H1 (cell line): ENCODE measurements at regions not wholly inside any gene's neighbourhood (a gene's known extent, or its start where the extent isn't known, plus 50 kb on each side); places are given as distances from the start of the nearest gene placed in this dataset.
"Not testable (repeated sequence)": the region's sequence is repeated elsewhere in the genome, so short reads cannot be mapped to it uniquely, and the experiment has no call there.

Source experiments
- CTCF ChIA-PET: fragments of 300-600 bp; sonication (Branson Sonifier 250); formaldehyde crosslinking; loops from one replicate; lab custom pipeline; 2021; ENCODE audit not compliant: partially characterized antibody; lab: Charles Lee
- POLR2A ChIA-PET: fragments of 300-600 bp; sonication (Branson Sonifier 250); formaldehyde crosslinking; loops from one replicate; lab custom pipeline; 2021; ENCODE audit warnings: inconsistent platforms; ENCODE audit not compliant: partially characterized antibody; lab: Charles Lee
- DNase-seq, 2 experiments: peaks; one replicate each; pipeline versions ENCODE4 v3.0.0 to v3.0.0-alpha.2; 2010 to 2022; ENCODE audit warnings: low spot score in 2 of 2, low read depth in 1 of 2, mixed read lengths in 1 of 2
- FAIRE-seq: peaks from 2 replicates; lab custom pipeline; 2011; peaks lifted over from hg19 to GRCh38; lab: Jason Lieb, UNC
- H2AFZ ChIP-seq: 2 replicates; pipeline ENCODE4 v1.8.1; 2012; ENCODE audit warnings: low read length, inconsistent platforms
- H2AK5ac ChIP-seq: 2 replicates; pipeline ENCODE4 v1.6.1; 2013; ENCODE audit warnings: low read depth, low read length
- H2BK120ac ChIP-seq: replicated peaks from 2 replicates; pipeline ENCODE3; 2013; ENCODE audit warnings: low read depth, low read length, inconsistent platforms
- H2BK12ac ChIP-seq: 2 replicates; pipeline ENCODE4 v1.6.1; 2013; ENCODE audit warnings: low read depth, low read length
- H2BK15ac ChIP-seq: 2 replicates; pipeline ENCODE4 v1.6.1; 2013; ENCODE audit warnings: low read length
- H2BK20ac ChIP-seq: 2 replicates; pipeline ENCODE4 v1.6.1; 2013; ENCODE audit warnings: low read length
- H2BK5ac ChIP-seq: 2 replicates; pipeline ENCODE4 v1.6.1; 2013; ENCODE audit warnings: low read depth, low read length
- H3K14ac ChIP-seq: 2 replicates; pipeline ENCODE4 v1.6.1; 2013; ENCODE audit warnings: inconsistent platforms; ENCODE audit not compliant: insufficient read length
- H3K18ac ChIP-seq: 2 replicates; pipeline ENCODE4 v1.6.1; 2013; ENCODE audit warnings: low read length; ENCODE audit errors: extremely low read depth
- H3K23ac ChIP-seq: 2 replicates; pipeline ENCODE4 v1.6.1; 2013; ENCODE audit warnings: inconsistent platforms; ENCODE audit not compliant: insufficient read length
- H3K23me2 ChIP-seq: 2 replicates; pipeline ENCODE4 v1.6.1; 2013; ENCODE audit warnings: low read depth, low read length
- H3K27ac ChIP-seq: 2 replicates; pipeline ENCODE4 v1.6.1; 2011; ENCODE audit warnings: low read depth, low read length, inconsistent platforms
- H3K27me3 ChIP-seq, 4 experiments: replicated peaks in 1 of 4; 1 replicate in 1 of 4; 2 replicates in 3 of 4; pipeline versions ENCODE4 v1.6.1 to v1.8.1; 2011 to 2013; ENCODE audit warnings: low read length in 3 of 4, mild to moderate bottlenecking in 3 of 4, inconsistent platforms in 2 of 4, mixed read lengths in 2 of 4, moderate library complexity in 1 of 4; ENCODE audit not compliant: control insufficient read depth in 3 of 4, insufficient read depth in 3 of 4; ENCODE audit errors: extremely low read depth in 1 of 4
- H3K36me3 ChIP-seq, 4 experiments: 2 replicates each; pipeline versions ENCODE4 v1.6.1 to v1.8.1; 2011 to 2013; ENCODE audit warnings: mild to moderate bottlenecking in 4 of 4, low read length in 3 of 4, moderate library complexity in 2 of 4, control low read depth in 1 of 4, inconsistent platforms in 1 of 4; ENCODE audit not compliant: insufficient read depth in 4 of 4, control insufficient read depth in 2 of 4
- H3K4ac ChIP-seq: replicated peaks from 2 replicates; pipeline ENCODE3; 2013; ENCODE audit warnings: low read length, low read depth, mixed read lengths, inconsistent platforms; ENCODE audit not compliant: insufficient read length
- H3K4me1 ChIP-seq, 4 experiments: replicated peaks in 1 of 4; 1 replicate in 1 of 4; 2 replicates in 3 of 4; pipeline versions ENCODE4 v1.6.1 to v1.8.1; 2011 to 2013; ENCODE audit warnings: low read length in 3 of 4, inconsistent platforms in 2 of 4, mixed read lengths in 1 of 4; ENCODE audit not compliant: insufficient read depth in 4 of 4, control insufficient read depth in 3 of 4
- H3K4me2 ChIP-seq, 2 experiments: 2 replicates each; pipeline versions ENCODE4 v1.6.1 to v1.8.1; 2011 to 2013; ENCODE audit warnings: low read depth in 2 of 2, low read length in 2 of 2, control low read depth in 1 of 2, inconsistent platforms in 1 of 2, mild to moderate bottlenecking in 1 of 2; ENCODE audit not compliant: insufficient read depth in 1 of 2
- H3K4me3 ChIP-seq, 4 experiments: fragments of 200-600, 300-600 bp in 1 of 4; sonication (generic), shearing (Covaris generic), sonication (Bioruptor Twin) in 1 of 4; 2 replicates each; pipeline versions ENCODE4 v1.5.1 to v1.8.1; 2011 to 2016; ENCODE audit warnings: low read length in 4 of 4, low read depth in 3 of 4, control low read depth in 2 of 4, inconsistent platforms in 2 of 4, mild to moderate bottlenecking in 2 of 4, mixed read lengths in 1 of 4, moderate library complexity in 1 of 4; ENCODE audit not compliant: insufficient read depth in 2 of 4; ENCODE audit errors: extremely low read depth in 1 of 4
- H3K56ac ChIP-seq: replicated peaks from 2 replicates; pipeline ENCODE3; 2013; ENCODE audit warnings: low read depth, mild to moderate bottlenecking, mixed read lengths, low read length, inconsistent platforms; ENCODE audit not compliant: insufficient read length
- H3K79me1 ChIP-seq: 2 replicates; pipeline ENCODE4 v1.6.1; 2013; ENCODE audit warnings: low read depth, low read length, control low read depth
- H3K79me2 ChIP-seq, 2 experiments: 2 replicates each; pipeline versions ENCODE4 v1.6.1 to v1.8.1; 2012 to 2013; ENCODE audit warnings: low read length in 2 of 2, mild to moderate bottlenecking in 2 of 2, inconsistent platforms in 1 of 2; ENCODE audit not compliant: insufficient read depth in 2 of 2, control insufficient read depth in 1 of 2
- H3K9ac ChIP-seq, 4 experiments: replicated peaks in 1 of 4; 1 replicate in 1 of 4; 2 replicates in 3 of 4; pipeline versions ENCODE4 v1.6.1 to v1.8.1; 2011 to 2013; ENCODE audit warnings: low read depth in 3 of 4, low read length in 3 of 4, control low read depth in 2 of 4, mild to moderate bottlenecking in 2 of 4, moderate library complexity in 2 of 4, inconsistent platforms in 1 of 4; ENCODE audit errors: extremely low read depth in 1 of 4
- H3K9me3 ChIP-seq, 2 experiments: 2 replicates each; pipeline versions ENCODE4 v1.6.1 to v1.8.1; 2012 to 2013; ENCODE audit warnings: mild to moderate bottlenecking in 2 of 2, moderate library complexity in 2 of 2, control low read depth in 1 of 2, inconsistent platforms in 1 of 2, low read depth in 1 of 2, low read length in 1 of 2, mixed read lengths in 1 of 2; ENCODE audit not compliant: insufficient read depth in 2 of 2
- H4K20me1 ChIP-seq, 2 experiments: replicated peaks in 1 of 2; 2 replicates each; pipeline versions ENCODE3 to v1.8.1; 2011 to 2013; ENCODE audit warnings: inconsistent platforms in 2 of 2, low read length in 2 of 2, mild to moderate bottlenecking in 1 of 2; ENCODE audit not compliant: insufficient read depth in 2 of 2, control insufficient read depth in 1 of 2
- H4K5ac ChIP-seq: 2 replicates; pipeline ENCODE4 v1.6.1; 2013; ENCODE audit warnings: low read length, low read depth, mixed read lengths, inconsistent platforms; ENCODE audit not compliant: insufficient read length
- H4K8ac ChIP-seq: 2 replicates; pipeline ENCODE4 v1.8.0; 2013; ENCODE audit warnings: mild to moderate bottlenecking, moderate library complexity, low read length, inconsistent platforms; ENCODE audit not compliant: insufficient read depth; ENCODE audit errors: extremely low read depth
- H4K91ac ChIP-seq: replicated peaks from 2 replicates; pipeline ENCODE3; 2013; ENCODE audit warnings: low read length, mixed read lengths, inconsistent platforms; ENCODE audit not compliant: insufficient read length
- WGBS, 2 experiments: shearing (Covaris generic) in 1 of 2; methylation state at CpG; one replicate each; pipeline versions ENCODE4 v1.1.6 to v1.1.7; 2013 to 2015; ENCODE audit warnings: low lambda C conversion rate in 2 of 2, mixed read lengths in 2 of 2, inconsistent platforms in 1 of 2, low coverage in 1 of 2, missing lambda C conversion rate in 1 of 2; ENCODE audit not compliant: insufficient replicate concordance in 2 of 2, insufficient coverage in 1 of 2, insufficient read length in 1 of 2; ENCODE audit errors: extremely low coverage in 1 of 2, missing lambda C conversion rate in 1 of 2; 5-methylcytosine and 5-hydroxymethylcytosine counted together

GRCh38 chr9:94420098-94420497, 91.7 kb upstream of the NUTM2F start:
- H3K4me1 ChIP-seq, H2AK5ac ChIP-seq, H2BK120ac ChIP-seq, H2BK15ac ChIP-seq, DNase-seq, H4K20me1 ChIP-seq, H3K9ac ChIP-seq, POLR2A ChIA-PET, H3K23ac ChIP-seq, CTCF ChIA-PET, H2BK20ac ChIP-seq, H3K27me3 ChIP-seq, H3K36me3 ChIP-seq, H2BK12ac ChIP-seq, H3K18ac ChIP-seq, H3K4ac ChIP-seq, H2AFZ ChIP-seq, H3K14ac ChIP-seq, H3K23me2 ChIP-seq, H3K79me1 ChIP-seq, H3K9me3 ChIP-seq, H2BK5ac ChIP-seq, H3K4me3 ChIP-seq, H3K56ac ChIP-seq, FAIRE-seq, H3K79me2 ChIP-seq, H4K8ac ChIP-seq, H3K4me2 ChIP-seq, H3K27ac ChIP-seq, H4K5ac ChIP-seq, H4K91ac ChIP-seq: not testable (repeated sequence)
- WGBS, 2 experiments = 76% methylated on average over 5 of the region's 5 CpGs; no CpG with 5 or more reads in 1 of the 2 experiments

GRCh38 chr9:94421951-94422350, 93.5 kb upstream of the NUTM2F start:
- DNase-seq, H3K4me3 ChIP-seq, H4K91ac ChIP-seq, H4K5ac ChIP-seq, H3K9me3 ChIP-seq, H2BK20ac ChIP-seq, H3K79me2 ChIP-seq, H2AFZ ChIP-seq, CTCF ChIA-PET, H3K27ac ChIP-seq, FAIRE-seq, H3K9ac ChIP-seq, H4K8ac ChIP-seq, H3K36me3 ChIP-seq, H3K18ac ChIP-seq, POLR2A ChIA-PET, H2BK5ac ChIP-seq, H2BK120ac ChIP-seq, H3K79me1 ChIP-seq, H3K14ac ChIP-seq, H3K23ac ChIP-seq, H3K56ac ChIP-seq, H3K4me2 ChIP-seq, H2BK12ac ChIP-seq, H2AK5ac ChIP-seq, H3K4ac ChIP-seq, H3K4me1 ChIP-seq, H4K20me1 ChIP-seq, H2BK15ac ChIP-seq, H3K27me3 ChIP-seq, H3K23me2 ChIP-seq: not testable (repeated sequence)
- WGBS, 2 experiments = 96% methylated on average over 9 of the region's 9 CpGs; no CpG with 5 or more reads in 1 of the 2 experiments
